ENCODE measurements at regions not wholly inside any gene's neighbourhood (a gene's known extent, or its start where the extent isn't known, plus 50 kb on each side); places are given as distances from the start of the nearest gene placed in this dataset.

- no peak for DNase-seq (ENCODE audit: low read depth)
Observed at GRCh38 chr15:60208709-60209108, 189.1 kb downstream of the ANXA2 start.

- DNase-seq (ENCODE audit: low read depth), result peak; percentile 55
Observed at GRCh38 chr15:60212536-60212935, 185.2 kb downstream of the ANXA2 start.

GRCh38 chr15:60213377-60214000 lies 184.3 kb downstream of the ANXA2 start:
- DNase-seq (ENCODE audit: low read depth), result no peak

GRCh38 chr15:60214201-60214600 lies 183.6 kb downstream of the ANXA2 start:
- no peak for DNase-seq (ENCODE audit: low read depth)

- no peak for DNase-seq (ENCODE audit: low read depth)
Observed at GRCh38 chr15:60215225-60215963, 182.4 kb downstream of the ANXA2 start.

GRCh38 chr15:60217161-60217560 lies 180.6 kb downstream of the ANXA2 start:
- DNase-seq (ENCODE audit: low read depth), result no peak

- no peak for DNase-seq (ENCODE audit: low read depth)
Observed at GRCh38 chr15:60218256-60218655, 179.5 kb downstream of the ANXA2 start.

GRCh38 chr15:60219866-60220265 lies 177.9 kb downstream of the ANXA2 start:
- DNase-seq (ENCODE audit: low read depth), result no peak

GRCh38 chr15:60221356-60221755 lies 176.4 kb downstream of the ANXA2 start:
- DNase-seq (ENCODE audit: low read depth), result no peak

- DNase-seq (ENCODE audit: low read depth), result no peak
Observed at GRCh38 chr15:60222404-60222803, 175.4 kb downstream of the ANXA2 start.

GRCh38 chr15:60223176-60223575 lies 174.6 kb downstream of the ANXA2 start:
- no peak for DNase-seq (ENCODE audit: low read depth)

- DNase-seq (ENCODE audit: low read depth), result no peak
Observed at GRCh38 chr15:60226924-60227323, 170.9 kb downstream of the ANXA2 start.

GRCh38 chr15:60228101-60228500 lies 169.7 kb downstream of the ANXA2 start:
- no peak for DNase-seq (ENCODE audit: low read depth)

GRCh38 chr15:60228619-60229018 lies 169.2 kb downstream of the ANXA2 start:
- DNase-seq (ENCODE audit: low read depth), result no peak

GRCh38 chr15:60235951-60236710 lies 161.7 kb downstream of the ANXA2 start:
- DNase-seq (ENCODE audit: low read depth), result no peak

GRCh38 chr15:60237446-60237845 lies 160.3 kb downstream of the ANXA2 start:
- DNase-seq (ENCODE audit: low read depth), result peak; percentile 38

GRCh38 chr15:60243769-60244168 lies 154.0 kb downstream of the ANXA2 start:
- no peak for DNase-seq (ENCODE audit: low read depth)

GRCh38 chr15:60244813-60245212 lies 153.0 kb downstream of the ANXA2 start:
- no peak for DNase-seq (ENCODE audit: low read depth)

- no peak for DNase-seq (ENCODE audit: low read depth)
Observed at GRCh38 chr15:60250316-60250715, 147.5 kb downstream of the ANXA2 start.

- no peak for DNase-seq (ENCODE audit: low read depth)
Observed at GRCh38 chr15:60251300-60252070, 146.3 kb downstream of the ANXA2 start.

GRCh38 chr15:60254416-60254815 lies 143.4 kb downstream of the ANXA2 start:
- DNase-seq (ENCODE audit: low read depth), result no peak

- DNase-seq (ENCODE audit: low read depth), result peak; percentile 65
Observed at GRCh38 chr15:60255390-60255789, 142.4 kb downstream of the ANXA2 start.
